Mesenchymal stem cell (in vitro differentiated cells and primary cell): ENCODE measurements at regions not wholly inside any gene's neighbourhood (a gene's known extent, or its start where the extent isn't known, plus 50 kb on each side); places are given as distances from the start of the nearest gene placed in this dataset.
"Not testable (repeated sequence)": the region's sequence is repeated elsewhere in the genome, so short reads cannot be mapped to it uniquely, and the experiment has no call there.

Source experiments
- DNase-seq: peaks from one replicate; pipeline ENCODE4 v3.0.0-alpha.2; 2013
- H2AFZ ChIP-seq: one replicate; pipeline ENCODE4 v1.6.1; 2013; ENCODE audit warnings: low read depth, mild to moderate bottlenecking, control low read depth, inconsistent platforms, low read length, moderate library complexity
- H2AK5ac ChIP-seq: 2 replicates; pipeline ENCODE4 v1.6.1; 2013; ENCODE audit warnings: low read length, moderate library complexity, mild to moderate bottlenecking, inconsistent platforms; ENCODE audit not compliant: severe bottlenecking
- H2BK120ac ChIP-seq: one replicate; pipeline ENCODE4 v1.6.1; 2013; ENCODE audit warnings: low read depth, mild to moderate bottlenecking, inconsistent platforms, low read length, moderate library complexity
- H2BK12ac ChIP-seq, 2 experiments: one replicate each; pipeline ENCODE4 v1.6.1; 2013; ENCODE audit warnings: inconsistent platforms in 2 of 2, low read length in 2 of 2, mild to moderate bottlenecking in 2 of 2, moderate library complexity in 2 of 2, control low read depth in 1 of 2
- H2BK15ac ChIP-seq: one replicate; pipeline ENCODE4 v1.6.1; 2013; ENCODE audit warnings: mild to moderate bottlenecking, low read depth, inconsistent platforms; ENCODE audit not compliant: poor library complexity, severe bottlenecking
- H2BK5ac ChIP-seq: 2 replicates; pipeline ENCODE4 v1.6.1; 2013; ENCODE audit warnings: low read depth, mild to moderate bottlenecking, low read length, control low read depth, inconsistent platforms; ENCODE audit not compliant: poor library complexity, severe bottlenecking
- H3K14ac ChIP-seq, 2 experiments: one replicate each; pipeline ENCODE4 v1.6.1; 2013; ENCODE audit warnings: inconsistent platforms in 2 of 2, low read length in 2 of 2, control low read depth in 1 of 2, mild to moderate bottlenecking in 1 of 2, moderate library complexity in 1 of 2
- H3K18ac ChIP-seq, 2 experiments: one replicate each; pipeline ENCODE4 v1.6.1; 2013; ENCODE audit warnings: inconsistent platforms in 2 of 2, low read length in 2 of 2, control low read depth in 1 of 2, low read depth in 1 of 2, mild to moderate bottlenecking in 1 of 2
- H3K23ac ChIP-seq, 2 experiments: one replicate each; pipeline ENCODE4 v1.6.1; 2013; ENCODE audit warnings: inconsistent platforms in 2 of 2, low read length in 2 of 2, mild to moderate bottlenecking in 2 of 2, moderate library complexity in 2 of 2, control low read depth in 1 of 2
- H3K27ac ChIP-seq: 2 replicates; pipeline ENCODE4 v1.5.1; 2013; ENCODE audit warnings: mild to moderate bottlenecking, moderate library complexity, low read length, control low read depth, inconsistent platforms; ENCODE audit not compliant: poor library complexity, severe bottlenecking
- H3K27me3 ChIP-seq, 2 experiments: 2 replicates each; pipeline versions ENCODE4 v1.6.1 to v1.7.0; 2013; ENCODE audit warnings: low read length in 2 of 2, mild to moderate bottlenecking in 2 of 2, moderate library complexity in 2 of 2, control low read depth in 1 of 2, inconsistent platforms in 1 of 2; ENCODE audit not compliant: control insufficient read depth in 1 of 2, insufficient read depth in 1 of 2
- H3K36me3 ChIP-seq, 2 experiments: 2 replicates each; pipeline versions ENCODE4 v1.6.1 to v1.7.0; 2013; ENCODE audit warnings: low read length in 2 of 2, control low read depth in 1 of 2, inconsistent platforms in 1 of 2, low read depth in 1 of 2, mild to moderate bottlenecking in 1 of 2; ENCODE audit not compliant: insufficient read depth in 2 of 2, control insufficient read depth in 1 of 2
- H3K4ac ChIP-seq, 2 experiments: one replicate each; pipeline ENCODE4 v1.6.1; 2013; ENCODE audit warnings: inconsistent platforms in 2 of 2, low read length in 2 of 2, mild to moderate bottlenecking in 2 of 2, moderate library complexity in 2 of 2, control low read depth in 1 of 2, low read depth in 1 of 2
- H3K4me1 ChIP-seq: 2 replicates; pipeline ENCODE4 v1.6.1; 2013; ENCODE audit warnings: low read depth, low read length, control low read depth; ENCODE audit not compliant: control insufficient read depth, insufficient read depth
- H3K4me2 ChIP-seq: 2 replicates; pipeline ENCODE4 v1.6.1; 2013; ENCODE audit warnings: low read length, mild to moderate bottlenecking, inconsistent platforms; ENCODE audit not compliant: poor library complexity, severe bottlenecking
- H3K4me3 ChIP-seq, 2 experiments: 2 replicates each; pipeline versions ENCODE4 v1.5.1 to v1.7.0; 2013; ENCODE audit warnings: low read length in 2 of 2, mild to moderate bottlenecking in 2 of 2, control low read depth in 1 of 2, low read depth in 1 of 2; ENCODE audit not compliant: insufficient read depth in 1 of 2
- H3K79me1 ChIP-seq: replicated peaks from 2 replicates; pipeline ENCODE4 v1.6.1; 2013; ENCODE audit warnings: mild to moderate bottlenecking, control low read depth, low read length, inconsistent platforms; ENCODE audit not compliant: poor library complexity, severe bottlenecking
- H3K9ac ChIP-seq: 2 replicates; pipeline ENCODE4 v1.7.0; 2013; ENCODE audit warnings: mild to moderate bottlenecking, low read length, moderate library complexity
- H3K9me3 ChIP-seq: 2 replicates; pipeline ENCODE4 v1.7.0; 2013; ENCODE audit warnings: mild to moderate bottlenecking, low read length; ENCODE audit not compliant: control insufficient read depth
- H4K8ac ChIP-seq: one replicate; pipeline ENCODE4 v1.6.1; 2013; ENCODE audit warnings: inconsistent platforms, mild to moderate bottlenecking, low read length, moderate library complexity
- H4K91ac ChIP-seq: one replicate; pipeline ENCODE4 v1.6.1; 2013; ENCODE audit warnings: mild to moderate bottlenecking, low read length, inconsistent platforms
- WGBS: methylation state at CpG from one replicate; pipeline ENCODE4 v1.1.7; 2013; ENCODE audit warnings: mixed read lengths; 5-methylcytosine and 5-hydroxymethylcytosine counted together

- H2AFZ ChIP-seq, H3K14ac ChIP-seq, H3K4me3 ChIP-seq, H3K4ac ChIP-seq, H3K36me3 ChIP-seq, H3K23ac ChIP-seq, H4K8ac ChIP-seq, H3K4me1 ChIP-seq, DNase-seq, H3K9me3 ChIP-seq, H2BK15ac ChIP-seq, H2BK120ac ChIP-seq, H3K18ac ChIP-seq, H4K91ac ChIP-seq, H3K4me2 ChIP-seq, H2BK12ac ChIP-seq, H3K79me1 ChIP-seq, H2BK5ac ChIP-seq, H3K27ac ChIP-seq, H2AK5ac ChIP-seq, H3K27me3 ChIP-seq, H3K9ac ChIP-seq: not testable (repeated sequence)
- WGBS: 58% methylated on average over 2 of the region's 2 CpGs
Measured at GRCh38 chr14:23897291-23897690, 56.3 kb upstream of the DHRS4 start.

GRCh38 chr14:23898359-23898758 lies 55.2 kb upstream of the DHRS4 start:
- H3K18ac ChIP-seq, H2AK5ac ChIP-seq, DNase-seq, H3K4ac ChIP-seq, H2BK5ac ChIP-seq, H3K23ac ChIP-seq, H3K4me2 ChIP-seq, H2AFZ ChIP-seq, H2BK12ac ChIP-seq, H3K14ac ChIP-seq, H3K27me3 ChIP-seq, H2BK15ac ChIP-seq, H3K36me3 ChIP-seq, H3K79me1 ChIP-seq, H2BK120ac ChIP-seq, H3K27ac ChIP-seq, H3K9ac ChIP-seq, H3K9me3 ChIP-seq, H4K91ac ChIP-seq, H4K8ac ChIP-seq, H3K4me3 ChIP-seq, H3K4me1 ChIP-seq: not testable (repeated sequence)
- 87% methylated on average over 20 of the region's 20 CpGs for WGBS

- H3K4me3 ChIP-seq: no peak overlapping the region
- no peaks in the 10 kb centered on the region for H3K9me3 ChIP-seq
- no peak overlapping the region for H2AK5ac ChIP-seq
- peaks cover 0 to 6% of the 10 kb centered on the region in 2 experiments for H3K27me3 ChIP-seq
- H3K36me3 ChIP-seq: no peaks in the 10 kb centered on the region
- H3K23ac ChIP-seq: no peak overlapping the region
- H2BK12ac ChIP-seq: no peak overlapping the region
- no peak overlapping the region for H3K18ac ChIP-seq
- H3K4me2 ChIP-seq: no peak overlapping the region
- H3K79me1 ChIP-seq: no peaks in the 10 kb centered on the region
- no peak overlapping the region for H4K91ac ChIP-seq
- DNase-seq: no peak
- H3K9ac ChIP-seq: no peak overlapping the region
- no peak overlapping the region for H2AFZ ChIP-seq
- H3K4ac ChIP-seq: no peak overlapping the region
- H2BK5ac ChIP-seq: no peak overlapping the region
- no peak overlapping the region for H2BK15ac ChIP-seq
- no peak overlapping the region for H4K8ac ChIP-seq
- no peaks in the 10 kb centered on the region for H3K4me1 ChIP-seq
- no peak overlapping the region for H3K27ac ChIP-seq
- 66% methylated on average over 6 of the region's 8 CpGs for WGBS
- no peak overlapping the region for H3K14ac ChIP-seq
- no peak overlapping the region for H2BK120ac ChIP-seq
Measured at GRCh38 chr14:23899788-23900187, 53.8 kb upstream of the DHRS4 start.

- H3K4me2 ChIP-seq: no peak overlapping the region
- H3K9ac ChIP-seq: no peak overlapping the region
- no peak overlapping the region for H3K4me3 ChIP-seq
- H3K18ac ChIP-seq: no peak overlapping the region
- peaks cover 8 to 14% of the 10 kb centered on the region in 2 experiments for H3K27me3 ChIP-seq
- no peak overlapping the region for H3K14ac ChIP-seq
- no peaks in the 10 kb centered on the region for H3K79me1 ChIP-seq
- no peak overlapping the region for H2BK15ac ChIP-seq
- H2AK5ac ChIP-seq: no peak overlapping the region
- H3K23ac ChIP-seq: no peak overlapping the region
- no peak overlapping the region for H2BK12ac ChIP-seq
- H2BK120ac ChIP-seq: no peak overlapping the region
- no peaks in the 10 kb centered on the region for H3K4me1 ChIP-seq
- no peak overlapping the region for H2AFZ ChIP-seq
- DNase-seq: no peak
- H3K4ac ChIP-seq: no peak overlapping the region
- H3K27ac ChIP-seq: no peak overlapping the region
- H4K91ac ChIP-seq: no peak overlapping the region
- H3K9me3 ChIP-seq: no peaks in the 10 kb centered on the region
- WGBS: 71% methylated on average over 3 of the region's 4 CpGs
- no peaks in the 10 kb centered on the region for H3K36me3 ChIP-seq
- no peak overlapping the region for H4K8ac ChIP-seq
- no peak overlapping the region for H2BK5ac ChIP-seq
Measured at GRCh38 chr14:23903442-23903841, 50.1 kb upstream of the DHRS4 start.
